CD4-positive, alpha-beta T cell (primary cell): ENCODE measurements at regions not wholly inside any gene's neighbourhood (a gene's known extent, or its start where the extent isn't known, plus 50 kb on each side); places are given as distances from the start of the nearest gene placed in this dataset.

Experiments
- ATAC-seq: fragments of 200-7000 bp; cut with Tn5 transposase; one replicate; pipeline ENCODE4 v1.10.0; 2022; ENCODE audit warnings: mild to moderate bottlenecking; ENCODE audit not compliant: poor library complexity
- CTCF ChIA-PET: fragments of 350-600 bp; sonication (Branson Sonifier 250); formaldehyde crosslinking; loops from one replicate; lab custom pipeline; 2021; ENCODE audit warnings: antibody characterized with exemption, inconsistent platforms; lab: Charles Lee
- POLR2A ChIA-PET: fragments of 350-600 bp; sonication (Branson Sonifier 250); formaldehyde crosslinking; loops from one replicate; lab custom pipeline; 2021; ENCODE audit warnings: antibody characterized with exemption, inconsistent platforms; lab: Charles Lee
- DNase-seq, 14 experiments: peaks; one replicate each; pipeline ENCODE4 v3.0.0-alpha.2; 2013 to 2020; ENCODE audit warnings: mixed read lengths in 2 of 14
- H3K27ac ChIP-seq, 2 donors: one replicate each; pipeline versions ENCODE4 v1.5.1 to v1.7.0; 2013; ENCODE audit warnings: low read length in 2 of 2, low read depth in 1 of 2, mild to moderate bottlenecking in 1 of 2
- H3K27me3 ChIP-seq, 2 experiments: 1 replicate in 1 of 2; 2 replicates in 1 of 2; pipeline versions ENCODE4 v1.6.1 to v1.7.0; 2013; ENCODE audit warnings: low read length in 2 of 2, control low read depth in 1 of 2, mild to moderate bottlenecking in 1 of 2, moderate library complexity in 1 of 2; ENCODE audit not compliant: insufficient read depth in 2 of 2, control insufficient read depth in 1 of 2
- H3K36me3 ChIP-seq: one replicate; pipeline ENCODE4 v1.6.1; 2013; ENCODE audit warnings: low read length, control low read depth; ENCODE audit not compliant: insufficient read depth
- H3K4me1 ChIP-seq: one replicate; pipeline ENCODE4 v1.6.1; 2013; ENCODE audit warnings: low read length, control low read depth; ENCODE audit not compliant: insufficient read depth
- H3K4me3 ChIP-seq: one replicate; pipeline ENCODE4 v1.5.1; 2013; ENCODE audit warnings: mild to moderate bottlenecking, low read length, moderate library complexity
- H3K9me3 ChIP-seq, 2 experiments: 1 replicate in 1 of 2; 2 replicates in 1 of 2; pipeline versions ENCODE4 v1.6.1 to v1.7.0; 2013; ENCODE audit warnings: low read length in 2 of 2, mild to moderate bottlenecking in 2 of 2, control low read depth in 1 of 2, moderate library complexity in 1 of 2; ENCODE audit not compliant: control insufficient read depth in 1 of 2, insufficient read depth in 1 of 2
- H3K27ac Mint-ChIP-seq: one replicate; pipeline ENCODE4 v1.8.0; 2020; ENCODE audit warnings: mixed read lengths
- H3K27me3 Mint-ChIP-seq: one replicate; pipeline ENCODE4 v1.8.0; 2021; ENCODE audit warnings: mixed read lengths
- H3K36me3 Mint-ChIP-seq: one replicate; pipeline ENCODE4 v1.8.0; 2021; ENCODE audit warnings: low read depth, mixed read lengths
- H3K4me1 Mint-ChIP-seq: one replicate; pipeline ENCODE4 v1.8.0; 2021; ENCODE audit warnings: low read depth, mixed read lengths
- H3K4me3 Mint-ChIP-seq: one replicate; pipeline ENCODE4 v1.8.0; 2020; ENCODE audit warnings: mild to moderate bottlenecking, mixed read lengths
- H3K9me3 Mint-ChIP-seq: one replicate; pipeline ENCODE4 v1.8.0; 2020; ENCODE audit warnings: mixed read lengths
- CTCF ChIP-seq: fragments of 200-600 bp; IDR thresholded peaks from one replicate; pipeline ENCODE4 v1.8.0; 2022; ENCODE audit warnings: antibody characterized with exemption, mild to moderate bottlenecking
- intact Hi-C, 2 experiments: fragments of 100-400 bp; cut with DNase I in 1 of 2; cut with micrococcal nuclease in 1 of 2; formaldehyde crosslinking; loops; one replicate each; pipeline versions ENCODE4 v1.15.1 to v1.9.0; 2023 to 2025; cut with DNase I, micrococcal nuclease

DNA sequence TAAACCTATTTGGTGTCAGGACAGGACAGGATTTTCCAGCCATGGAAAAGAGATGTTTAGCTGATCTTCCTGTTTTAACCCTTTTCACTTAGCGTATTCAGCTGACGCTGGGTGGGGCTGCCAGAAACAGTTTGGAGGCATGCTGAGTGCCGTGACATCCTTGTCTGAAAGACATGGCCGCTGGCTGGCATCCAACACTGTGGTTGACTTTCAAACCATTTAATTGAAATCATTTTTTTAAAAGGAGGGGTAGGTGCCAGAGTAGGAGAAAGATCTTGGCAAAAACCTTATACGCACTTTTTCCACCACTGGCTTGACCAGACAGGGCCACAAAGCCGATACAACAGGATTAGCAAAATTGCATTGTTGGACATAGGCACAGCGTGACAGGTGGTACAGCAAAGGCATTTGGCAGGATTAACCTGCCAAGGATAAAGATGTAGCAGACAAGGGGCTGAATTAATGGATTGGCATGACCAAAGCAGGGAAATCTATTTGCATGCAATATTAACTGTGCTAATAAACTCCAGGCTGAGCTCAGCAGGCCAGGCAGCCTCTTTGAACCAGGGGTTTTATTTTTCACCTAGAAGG lies 131.8 kb upstream of the TOPAZ1 start:
- TF ChIP-seq CTCF = no peak
- Mint-ChIP-seq H3K27me3 (peaks cover 13% of the 10 kb centered on the region), H3K4me1 (no peaks in the 10 kb centered on the region), H3K4me3 (no peak overlapping the region), H3K27ac (no peak overlapping the region), H3K9me3 (no peaks in the 10 kb centered on the region), H3K36me3 (no peaks in the 10 kb centered on the region)
- DNase-seq (no peak), ATAC-seq (no peak)
- intact Hi-C loops = loop anchor here in 1 of 2 experiments (5.0 kb wide), 1 partner anchor 568 kb away; no protein-coding TSS in a partner anchor
- CTCF ChIA-PET = no interaction called here
- POLR2A ChIA-PET = no interaction called here
- Histone ChIP-seq H3K27me3 (peaks cover 5 to 10% of the 10 kb centered on the region in 2 experiments), H3K9me3 (no peaks in the 10 kb centered on the region), H3K27ac (no peak overlapping the region), H3K36me3 (no peaks in the 10 kb centered on the region), H3K4me1 (no peaks in the 10 kb centered on the region), H3K4me3 (no peak overlapping the region)

DNA sequence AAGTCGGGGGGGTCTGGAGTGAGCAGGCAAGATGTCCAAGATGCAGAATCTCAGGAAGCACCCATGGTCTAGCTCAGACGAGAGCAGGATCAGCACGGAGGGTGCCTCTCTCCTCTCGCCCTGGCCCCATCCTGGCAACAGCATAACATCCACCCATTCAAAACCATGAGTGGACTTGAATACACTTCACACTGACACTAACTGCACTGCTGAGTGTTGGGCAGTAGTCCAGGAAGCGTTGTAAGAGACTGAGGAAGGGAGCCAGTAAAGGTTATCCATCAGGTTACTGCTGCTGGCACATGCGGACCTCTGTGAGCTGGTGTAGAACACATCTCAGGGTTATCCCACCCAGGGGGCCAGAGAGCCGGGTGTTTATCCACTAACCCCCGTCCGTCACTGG lies 131.0 kb upstream of the TOPAZ1 start:
- Mint-ChIP-seq H3K4me1 (no peaks in the 10 kb centered on the region), H3K4me3 (no peak overlapping the region), H3K36me3 (no peaks in the 10 kb centered on the region), H3K27me3 (peaks cover 16% of the 10 kb centered on the region), H3K9me3 (no peaks in the 10 kb centered on the region), H3K27ac (no peak overlapping the region)
- ChIA-PET CTCF (no interaction called here), POLR2A (no interaction called here)
- intact Hi-C loops = loop anchor here in 1 of 2 experiments (5.0 kb wide), 1 partner anchor 568 kb away; no protein-coding TSS in a partner anchor
- TF ChIP-seq CTCF = no peak
- DNase-seq (no peak), ATAC-seq (no peak)
- no peak overlapping the region for H3K27ac ChIP-seq
- no peak overlapping the region for H3K4me3 ChIP-seq
- peaks cover 5 to 11% of the 10 kb centered on the region in 2 experiments for H3K27me3 ChIP-seq
- no peaks in the 10 kb centered on the region for H3K4me1 ChIP-seq
- H3K9me3 ChIP-seq = no peaks in the 10 kb centered on the region
- H3K36me3 ChIP-seq = no peaks in the 10 kb centered on the region

DNA sequence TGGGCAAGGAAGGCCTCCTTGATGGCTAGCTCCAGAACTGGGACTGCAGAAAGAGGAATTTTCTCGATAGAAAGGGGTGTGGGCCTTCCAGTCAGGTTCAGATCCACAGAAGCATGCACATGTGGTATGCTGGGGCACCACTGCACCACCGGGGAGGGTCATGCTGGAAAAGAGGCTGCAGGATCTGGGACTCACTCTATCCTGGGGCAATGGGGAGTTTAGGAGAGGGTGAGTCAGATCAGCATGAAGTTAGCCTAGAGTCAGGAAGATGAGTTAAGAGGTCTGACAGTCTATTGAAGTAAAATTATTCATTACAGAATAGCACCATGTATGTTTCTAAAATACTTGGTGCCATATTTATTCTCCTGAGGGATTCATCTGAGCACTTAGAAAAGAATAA lies 130.2 kb upstream of the TOPAZ1 start:
- no peaks in the 10 kb centered on the region for H3K4me1 ChIP-seq
- ATAC-seq = no peak
- H3K27me3 Mint-ChIP-seq = peaks cover 24% of the 10 kb centered on the region
- H3K27me3 ChIP-seq = peaks cover 5 to 11% of the 10 kb centered on the region in 2 experiments
- no peaks in the 10 kb centered on the region for H3K9me3 ChIP-seq
- no peak overlapping the region for H3K4me3 ChIP-seq
- H3K9me3 Mint-ChIP-seq = no peaks in the 10 kb centered on the region
- H3K4me3 Mint-ChIP-seq = no peak overlapping the region
- no peaks in the 10 kb centered on the region for H3K4me1 Mint-ChIP-seq
- H3K36me3 Mint-ChIP-seq = no peaks in the 10 kb centered on the region
- ChIA-PET CTCF (no interaction called here), POLR2A (no interaction called here)
- DNase-seq = no peak
- intact Hi-C loops = loop anchor here in 1 of 2 experiments (5.0 kb wide), 1 partner anchor 569 kb away; no protein-coding TSS in a partner anchor
- H3K36me3 ChIP-seq = no peaks in the 10 kb centered on the region
- no peak overlapping the region for H3K27ac ChIP-seq
- no peak overlapping the region for H3K27ac Mint-ChIP-seq
- TF ChIP-seq CTCF = no peak
